ENCODE measurements at regions not wholly inside any gene's neighbourhood (a gene's known extent, or its start where the extent isn't known, plus 50 kb on each side); places are given as distances from the start of the nearest gene placed in this dataset.

- TF ChIP-seq, protein P1, sequence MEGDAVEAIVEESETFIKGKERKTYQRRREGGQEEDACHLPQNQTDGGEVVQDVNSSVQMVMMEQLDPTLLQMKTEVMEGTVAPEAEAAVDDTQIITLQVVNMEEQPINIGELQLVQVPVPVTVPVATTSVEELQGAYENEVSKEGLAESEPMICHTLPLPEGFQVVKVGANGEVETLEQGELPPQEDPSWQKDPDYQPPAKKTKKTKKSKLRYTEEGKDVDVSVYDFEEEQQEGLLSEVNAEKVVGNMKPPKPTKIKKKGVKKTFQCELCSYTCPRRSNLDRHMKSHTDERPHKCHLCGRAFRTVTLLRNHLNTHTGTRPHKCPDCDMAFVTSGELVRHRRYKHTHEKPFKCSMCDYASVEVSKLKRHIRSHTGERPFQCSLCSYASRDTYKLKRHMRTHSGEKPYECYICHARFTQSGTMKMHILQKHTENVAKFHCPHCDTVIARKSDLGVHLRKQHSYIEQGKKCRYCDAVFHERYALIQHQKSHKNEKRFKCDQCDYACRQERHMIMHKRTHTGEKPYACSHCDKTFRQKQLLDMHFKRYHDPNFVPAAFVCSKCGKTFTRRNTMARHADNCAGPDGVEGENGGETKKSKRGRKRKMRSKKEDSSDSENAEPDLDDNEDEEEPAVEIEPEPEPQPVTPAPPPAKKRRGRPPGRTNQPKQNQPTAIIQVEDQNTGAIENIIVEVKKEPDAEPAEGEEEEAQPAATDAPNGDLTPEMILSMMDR (IDR thresholded peaks at IDR 0.05; ENCODE audit: insufficient read depth, low read length, poor library complexity, severe bottlenecking), result no peak
- TF ChIP-seq EZH2phosphoT487 (conservative IDR thresholded peaks at IDR 0.05; ENCODE audit: low read length), result no peak
These were observed 655.4 kb downstream of the RWDD3 start for GRCh38 chr1:95889400-95889799.
